Right atrium auricular region (tissue), 2 donors: ENCODE measurements at regions not wholly inside any gene's neighbourhood (a gene's known extent, or its start where the extent isn't known, plus 50 kb on each side); places are given as distances from the start of the nearest gene placed in this dataset.
"Not testable (repeated sequence)": the region's sequence is repeated elsewhere in the genome, so short reads cannot be mapped to it uniquely, and the experiment has no call there.

Source experiments
- DNase-seq: peaks from one replicate; pipeline ENCODE4 v3.0.0-alpha.2; 2019; ENCODE audit warnings: low spot score
- H3K27ac ChIP-seq, 2 donors: fragments of 200-600 bp; sonication (generic); 1 replicate in 1 of 2; 2 replicates in 1 of 2; pipeline ENCODE4 v1.5.1; 2016 to 2019
- H3K27me3 ChIP-seq, 2 donors: fragments of 200-600 bp; sonication (generic); one replicate each; pipeline versions ENCODE4 v1.5.1 to v1.6.0; 2017 to 2019
- H3K36me3 ChIP-seq: fragments of 200-600 bp; sonication (generic); one replicate; pipeline ENCODE4 v1.5.1; 2016
- H3K4me1 ChIP-seq, 2 donors: fragments of 200-600 bp; sonication (generic); one replicate each; pipeline versions ENCODE4 v1.5.1 to v1.6.0; 2017 to 2019
- H3K4me3 ChIP-seq, 2 donors: fragments of 200-600 bp; sonication (generic); 1 replicate in 1 of 2; 2 replicates in 1 of 2; pipeline ENCODE4 v1.5.1; 2017 to 2019; ENCODE audit warnings: mild to moderate bottlenecking in 1 of 2, moderate library complexity in 1 of 2
- H3K9me3 ChIP-seq, 2 donors: fragments of 200-600 bp; sonication (generic); one replicate each; pipeline ENCODE4 v1.5.1; 2019
- TF ChIP-seq, protein P1 (sequence below), 2 donors: fragments of 200-600 bp; sonication (generic); IDR thresholded peaks; one replicate each; pipeline ENCODE4 v1.5.1; 2019; ENCODE audit warnings: antibody characterized with exemption in 2 of 2

DNA sequence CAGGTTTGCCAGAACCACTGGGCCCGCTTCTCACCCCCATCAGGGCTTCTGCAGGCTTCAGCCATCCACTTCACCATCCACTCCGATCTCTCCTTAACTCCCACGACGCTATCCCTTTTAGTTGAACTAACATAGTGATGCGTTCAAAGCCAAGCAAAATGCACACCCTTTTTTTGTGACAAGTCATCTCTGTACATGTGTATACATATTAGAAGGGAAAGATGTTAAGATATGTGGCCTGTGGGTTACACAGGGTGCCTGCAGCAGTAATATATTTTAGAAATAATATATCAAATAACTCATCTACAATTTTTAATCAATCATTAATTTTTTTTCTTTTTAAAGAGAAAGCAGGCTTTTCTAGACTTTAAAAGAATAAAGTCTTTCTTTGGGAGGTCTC, 114.6 kb downstream of the NBPF12 start:
- Histone ChIP-seq H3K36me3 (no peaks in the 10 kb centered on the region), H3K4me1 (no peaks in the 10 kb centered on the region), H3K4me3 (no peak overlapping the region), H3K27me3 (no peaks in the 10 kb centered on the region), H3K9me3 (no peaks in the 10 kb centered on the region), H3K27ac (no peak overlapping the region)
- DNase-seq = no peak
- TF ChIP-seq, protein P1, sequence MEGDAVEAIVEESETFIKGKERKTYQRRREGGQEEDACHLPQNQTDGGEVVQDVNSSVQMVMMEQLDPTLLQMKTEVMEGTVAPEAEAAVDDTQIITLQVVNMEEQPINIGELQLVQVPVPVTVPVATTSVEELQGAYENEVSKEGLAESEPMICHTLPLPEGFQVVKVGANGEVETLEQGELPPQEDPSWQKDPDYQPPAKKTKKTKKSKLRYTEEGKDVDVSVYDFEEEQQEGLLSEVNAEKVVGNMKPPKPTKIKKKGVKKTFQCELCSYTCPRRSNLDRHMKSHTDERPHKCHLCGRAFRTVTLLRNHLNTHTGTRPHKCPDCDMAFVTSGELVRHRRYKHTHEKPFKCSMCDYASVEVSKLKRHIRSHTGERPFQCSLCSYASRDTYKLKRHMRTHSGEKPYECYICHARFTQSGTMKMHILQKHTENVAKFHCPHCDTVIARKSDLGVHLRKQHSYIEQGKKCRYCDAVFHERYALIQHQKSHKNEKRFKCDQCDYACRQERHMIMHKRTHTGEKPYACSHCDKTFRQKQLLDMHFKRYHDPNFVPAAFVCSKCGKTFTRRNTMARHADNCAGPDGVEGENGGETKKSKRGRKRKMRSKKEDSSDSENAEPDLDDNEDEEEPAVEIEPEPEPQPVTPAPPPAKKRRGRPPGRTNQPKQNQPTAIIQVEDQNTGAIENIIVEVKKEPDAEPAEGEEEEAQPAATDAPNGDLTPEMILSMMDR (IDR thresholded peaks at IDR 0.05) = no peak

GRCh38 chr1:147052143-147052542, 114.0 kb downstream of the NBPF12 start:
- Histone ChIP-seq H3K9me3 (no peaks in the 10 kb centered on the region), H3K4me3 (no peak overlapping the region), H3K27ac (no peak overlapping the region), H3K4me1 (no peaks in the 10 kb centered on the region), H3K27me3 (no peaks in the 10 kb centered on the region), H3K36me3 (no peaks in the 10 kb centered on the region)
- DNase-seq = no peak
- TF ChIP-seq, protein P1 (IDR thresholded peaks at IDR 0.05) = no peak

DNA sequence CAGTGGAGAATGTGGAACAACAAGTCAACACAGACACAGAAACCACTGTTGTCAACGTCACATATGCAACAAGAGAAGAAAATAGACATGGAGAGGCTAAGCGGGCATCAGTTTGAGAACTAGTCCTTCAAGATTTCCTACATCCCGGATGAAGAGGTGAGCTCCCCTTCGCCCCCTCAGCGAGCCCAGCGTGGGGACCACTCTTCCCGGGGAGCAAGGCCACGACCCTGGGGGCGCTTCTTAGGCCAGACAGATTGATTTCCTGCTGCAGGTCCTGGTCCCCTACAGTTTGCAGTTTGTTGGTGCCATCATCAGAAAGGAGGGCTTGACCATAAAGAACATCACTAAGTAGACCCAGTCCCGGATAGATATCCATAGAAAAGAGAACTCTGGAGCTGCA, 113.0 kb downstream of the NBPF12 start:
- TF ChIP-seq, protein P1 (IDR thresholded peaks at IDR 0.05) = no peak
- no peaks in the 10 kb centered on the region for H3K27me3 ChIP-seq
- no peak for DNase-seq
- no peaks in the 10 kb centered on the region for H3K4me1 ChIP-seq
- no peak overlapping the region for H3K4me3 ChIP-seq
- H3K9me3 ChIP-seq = no peaks in the 10 kb centered on the region
- no peaks in the 10 kb centered on the region for H3K36me3 ChIP-seq
- no peak overlapping the region for H3K27ac ChIP-seq

DNA sequence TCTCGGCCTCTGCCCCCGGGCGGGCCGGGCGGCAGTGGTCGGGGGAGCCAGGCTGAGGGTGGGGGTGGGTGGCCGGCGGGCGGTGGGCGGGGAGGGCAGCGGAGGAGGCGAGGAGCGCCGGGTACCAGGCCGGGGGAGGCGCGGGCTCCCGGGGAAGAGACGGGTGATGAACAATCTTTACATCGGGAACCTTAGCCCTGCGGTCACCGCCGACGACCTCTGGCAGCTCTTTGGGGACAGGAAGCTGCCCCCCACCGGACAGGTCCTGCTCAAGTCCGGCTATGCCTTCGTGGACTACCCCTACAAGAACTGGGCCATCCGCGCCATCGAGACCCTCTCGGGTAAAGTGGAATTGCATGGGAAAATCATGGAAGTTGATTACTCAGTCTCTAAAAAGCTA, 112.5 kb downstream of the NBPF12 start:
- TF ChIP-seq, protein P1 (IDR thresholded peaks at IDR 0.05) = no peak
- H3K36me3 ChIP-seq = no peaks in the 10 kb centered on the region

DNA sequence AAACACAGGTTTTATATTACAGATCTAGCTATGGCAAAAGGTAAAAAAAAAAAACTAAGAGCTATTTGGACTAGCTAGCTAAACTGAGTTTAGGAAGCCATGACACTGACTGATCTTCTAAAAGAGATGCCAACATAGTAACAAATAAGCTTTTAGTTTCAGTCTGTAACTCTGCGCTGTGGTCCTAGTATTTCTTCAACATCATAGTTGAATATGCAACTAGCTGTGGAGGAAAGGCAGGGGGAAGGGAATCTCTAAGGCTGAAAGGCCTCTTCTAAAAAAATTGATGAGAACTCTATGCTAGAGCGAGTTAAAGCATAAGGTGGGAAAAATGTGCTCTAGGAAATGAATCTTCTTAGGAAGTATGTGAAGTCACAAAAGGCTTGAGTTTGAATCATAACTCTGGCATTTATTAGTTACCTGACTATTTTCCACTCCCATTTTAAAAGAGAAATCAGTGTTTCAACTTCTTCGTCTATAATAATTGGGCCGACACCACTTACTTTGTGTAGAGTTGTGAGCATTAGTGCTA, 108.8 kb downstream of the NBPF12 start:
- H3K4me1 ChIP-seq, H3K36me3 ChIP-seq, H3K27ac ChIP-seq, H3K9me3 ChIP-seq, DNase-seq, H3K4me3 ChIP-seq, H3K27me3 ChIP-seq: not testable (repeated sequence)

More for the DNA sequence above, 112.5 kb downstream of the NBPF12 start:
- H3K27ac ChIP-seq = no peak overlapping the region
- no peak overlapping the region for H3K4me3 ChIP-seq
- no peaks in the 10 kb centered on the region for H3K4me1 ChIP-seq
- no peaks in the 10 kb centered on the region for H3K9me3 ChIP-seq
- DNase-seq = no peak
- no peaks in the 10 kb centered on the region for H3K27me3 ChIP-seq

GRCh38 chr1:147046189-147046862, 108.2 kb downstream of the NBPF12 start:
- TF ChIP-seq, protein P1 (IDR thresholded peaks at IDR 0.05) = no peak
- Histone ChIP-seq H3K36me3 (no peaks in the 10 kb centered on the region), H3K27me3 (no peaks in the 10 kb centered on the region), H3K4me1 (no peaks in the 10 kb centered on the region), H3K9me3 (no peaks in the 10 kb centered on the region), H3K4me3 (no peak overlapping the region), H3K27ac (no peak overlapping the region)
- no peak for DNase-seq
